NCI-H2227 treated with DMSO at 0.1 percent for 48 hours (cell line): ENCODE measurements at regions not wholly inside any gene's neighbourhood (a gene's known extent, or its start where the extent isn't known, plus 50 kb on each side); places are given as distances from the start of the nearest gene placed in this dataset.

Experiments used
- DNase-seq: peaks from one replicate; lab custom pipeline; 2025; lab: John Stamatoyannopoulos, UW

GRCh38 chr2:129142465-129142864, 823.8 kb upstream of the HS6ST1 start:
- DNase-seq, result no peak

DNA sequence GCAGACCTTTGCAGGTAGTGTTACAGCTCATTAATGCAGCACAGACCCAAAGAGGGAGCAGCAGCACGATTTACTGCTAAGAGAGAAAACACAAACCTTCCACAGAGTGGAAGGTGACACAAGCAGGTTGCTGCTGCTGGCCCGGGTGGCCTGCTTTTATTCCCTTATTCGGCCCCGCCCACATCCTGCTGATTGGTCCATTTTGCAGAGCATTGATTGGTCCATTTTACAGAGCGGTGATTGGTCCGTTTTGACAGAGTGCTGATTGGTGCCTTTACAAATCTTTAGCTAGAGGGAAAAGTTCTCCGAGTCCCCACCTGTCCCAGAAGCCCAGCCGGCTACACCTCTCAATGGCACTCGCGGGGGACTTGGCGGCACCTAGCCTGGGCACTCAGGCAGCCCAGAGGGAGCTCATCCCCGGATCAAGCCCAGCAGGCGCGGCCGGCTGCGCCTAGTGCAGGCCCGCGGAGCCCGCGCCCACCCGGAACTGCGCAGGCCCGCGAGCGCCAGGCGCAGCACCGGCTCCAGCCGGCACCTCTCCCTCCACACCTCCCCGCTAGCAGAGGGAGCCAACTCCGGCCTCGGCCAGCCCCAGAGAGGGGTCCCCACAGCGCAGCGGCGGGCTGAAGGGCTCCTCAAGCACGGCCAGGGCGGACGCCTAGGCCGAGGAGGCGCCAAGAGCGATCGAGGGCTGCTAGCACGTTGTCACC, 825.6 kb upstream of the HS6ST1 start:
- DNase-seq, result no peak

- no peak for DNase-seq
These were observed 827.0 kb upstream of the RAB6C start for GRCh38 chr2:129152514-129152913.

- no peak for DNase-seq
These were observed 818.6 kb upstream of the RAB6C start for GRCh38 chr2:129160879-129161278.

DNA sequence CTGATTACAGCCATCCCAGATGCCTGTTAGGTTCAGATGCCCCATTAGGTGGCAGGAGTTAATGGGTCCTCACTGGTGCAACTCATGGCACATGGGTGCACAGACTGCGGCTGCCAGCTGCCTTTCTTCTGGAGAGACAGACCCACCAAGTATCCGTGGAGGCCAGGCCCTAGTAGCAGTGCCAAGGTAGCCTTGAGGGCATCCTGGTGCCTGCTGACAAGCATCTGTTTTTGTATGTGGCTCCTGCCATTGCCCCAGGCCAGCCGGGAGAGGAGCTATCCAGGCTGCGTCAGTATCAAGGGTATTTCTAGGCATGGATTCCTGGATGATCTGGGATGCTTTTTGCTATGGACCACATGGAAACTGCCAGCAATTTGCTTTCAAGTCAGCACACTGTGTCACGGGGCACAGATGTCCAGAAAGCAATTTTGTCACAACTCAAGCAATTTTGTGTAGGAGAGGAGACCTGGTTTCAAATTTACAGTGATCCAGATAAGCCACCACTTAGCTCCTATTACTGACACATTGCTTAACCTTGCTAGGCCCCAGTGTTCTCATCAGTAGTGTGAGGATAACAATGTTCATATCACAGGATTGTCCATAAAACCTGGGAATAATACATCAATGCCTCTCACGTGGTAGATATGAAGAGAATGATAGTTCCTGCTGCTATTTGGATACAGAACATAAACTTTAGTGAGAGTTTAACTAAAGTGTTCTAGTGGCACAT, 815.1 kb upstream of the RAB6C start:
- DNase-seq, result no peak

DNA sequence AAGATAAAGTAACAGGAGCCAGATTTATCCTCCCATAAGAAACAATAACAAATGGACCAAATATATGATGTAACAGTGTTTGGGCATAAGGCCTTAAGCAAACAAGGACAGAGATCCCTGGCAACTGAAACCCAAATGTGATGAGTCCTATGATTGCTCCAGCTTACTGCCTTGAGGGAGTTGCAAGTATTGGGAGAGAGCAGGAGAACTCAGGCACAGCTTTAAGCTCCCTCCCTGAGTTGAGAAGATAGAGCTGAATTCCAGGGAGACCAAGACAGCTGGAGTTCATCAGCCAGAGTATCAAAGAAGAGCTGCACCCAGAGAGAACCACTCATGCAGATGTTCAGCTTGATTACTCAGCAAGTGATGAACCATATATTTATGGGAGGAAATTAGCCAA, 814.5 kb upstream of the RAB6C start:
- DNase-seq, result no peak

GRCh38 chr2:129167456-129167855, 812.0 kb upstream of the RAB6C start:
- no peak for DNase-seq

- DNase-seq, result no peak
These were observed 808.9 kb upstream of the RAB6C start for GRCh38 chr2:129170570-129170969.

GRCh38 chr2:129174143-129174542, 805.3 kb upstream of the RAB6C start:
- no peak for DNase-seq

GRCh38 chr2:129175051-129175450, 804.4 kb upstream of the RAB6C start:
- no peak for DNase-seq

DNA sequence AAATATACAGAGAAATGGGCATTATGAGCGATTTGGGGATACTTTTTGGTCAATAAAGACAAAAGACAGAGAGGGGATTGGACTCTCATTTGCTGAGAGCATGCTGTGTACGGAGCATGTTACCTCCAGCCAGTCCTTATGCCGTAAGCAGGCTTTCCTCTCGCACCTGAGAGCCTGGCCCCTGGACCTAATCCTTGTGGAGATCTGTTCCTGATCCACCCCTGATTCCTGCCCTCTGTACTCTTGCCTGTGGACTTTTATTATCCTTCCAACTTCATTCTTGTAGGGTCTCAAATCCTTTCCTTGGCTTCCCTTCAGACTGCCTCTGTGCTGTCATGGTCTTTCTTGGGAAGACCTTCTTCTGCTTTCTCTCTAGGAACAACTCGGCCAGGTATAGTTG, 803.1 kb upstream of the RAB6C start:
- no peak for DNase-seq

DNA sequence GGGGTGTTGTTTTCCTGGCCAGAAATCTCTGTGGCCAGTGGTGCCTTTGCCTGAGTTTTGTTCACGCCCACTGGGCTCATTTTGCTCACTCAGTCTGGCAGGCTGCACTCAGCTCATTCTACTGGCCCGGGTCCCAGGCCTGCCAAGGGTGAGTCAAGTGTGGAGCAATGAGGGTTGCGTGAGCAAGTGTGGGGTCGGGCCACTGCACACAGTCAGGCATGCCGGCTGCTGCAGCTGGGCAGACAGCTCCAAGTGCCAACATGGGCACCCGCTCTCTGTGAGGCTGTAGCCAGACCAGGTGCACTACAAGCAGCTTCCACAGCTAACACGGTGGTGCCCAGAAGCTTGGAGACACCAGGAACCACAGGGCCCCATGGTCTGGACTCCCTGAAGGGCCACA, 801.1 kb upstream of the RAB6C start:
- DNase-seq, result no peak

- DNase-seq, result no peak
These were observed 800.3 kb upstream of the RAB6C start for GRCh38 chr2:129179199-129179598.

- no peak for DNase-seq
These were observed 799.2 kb upstream of the RAB6C start for GRCh38 chr2:129180124-129180716.

DNA sequence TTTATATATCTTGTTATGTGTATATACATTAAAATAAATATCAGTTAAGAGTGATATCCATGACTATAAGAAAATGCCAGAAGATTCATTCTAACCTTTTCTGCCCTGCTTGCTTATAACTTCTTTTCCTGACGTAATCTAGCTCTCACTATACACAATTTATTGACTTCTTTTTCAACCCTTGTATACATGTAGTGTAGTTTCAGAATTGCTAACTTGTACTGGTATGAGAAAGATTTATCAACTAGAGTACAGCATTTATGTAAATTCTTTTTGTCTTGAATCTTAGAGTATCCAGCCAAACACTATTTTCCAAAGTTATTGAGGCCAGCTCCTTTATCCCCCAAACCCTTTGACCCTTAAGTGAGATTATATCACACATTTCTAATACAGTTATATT, 798.0 kb upstream of the RAB6C start:
- DNase-seq, result no peak

- DNase-seq, result no peak
These were observed 797.5 kb upstream of the RAB6C start for GRCh38 chr2:129181963-129182362.

DNA sequence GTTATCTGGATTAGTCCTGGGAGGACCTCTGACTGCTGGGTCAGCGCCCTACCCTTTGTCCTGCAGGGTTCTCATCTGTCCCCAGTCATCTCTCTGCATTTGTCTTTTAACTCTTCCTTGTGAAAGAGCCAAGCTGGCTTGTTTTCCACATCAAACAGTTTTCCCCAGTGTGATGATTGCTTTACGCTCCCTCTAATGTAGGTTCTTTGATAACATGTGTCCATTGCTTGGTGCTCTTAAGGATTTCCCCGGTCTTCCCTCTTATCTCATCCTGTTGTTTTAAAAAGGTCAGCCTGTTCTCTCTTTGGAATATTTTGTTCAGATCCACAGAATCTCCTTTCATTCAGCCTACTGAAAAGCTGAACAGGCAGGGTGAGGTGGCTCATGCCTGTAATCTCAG, 792.1 kb upstream of the RAB6C start:
- DNase-seq, result no peak

GRCh38 chr2:129188451-129188850, 791.0 kb upstream of the RAB6C start:
- DNase-seq, result no peak

GRCh38 chr2:129189617-129190319, 789.7 kb upstream of the RAB6C start:
- DNase-seq, result no peak

DNA sequence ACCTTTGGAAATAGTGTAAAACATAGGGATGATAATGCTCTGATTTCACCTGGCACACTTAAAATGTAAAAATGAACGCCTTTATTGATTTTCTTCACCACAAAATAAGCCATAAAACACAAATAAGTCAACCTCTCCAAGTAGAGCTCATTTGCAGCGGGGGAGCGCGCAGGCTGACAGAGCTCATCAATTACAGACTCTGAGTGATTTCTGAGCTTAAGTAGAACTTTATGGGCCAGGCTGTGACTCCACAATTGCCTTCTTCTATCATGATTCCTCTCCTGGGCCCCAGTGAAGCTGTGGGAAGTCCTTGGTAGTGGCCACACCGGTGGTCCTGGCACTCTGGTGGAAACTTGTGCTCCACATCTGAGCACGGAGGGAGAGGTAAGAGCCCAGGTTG, 789.0 kb upstream of the RAB6C start:
- no peak for DNase-seq

- no peak for DNase-seq
These were observed 787.9 kb upstream of the RAB6C start for GRCh38 chr2:129191530-129191929.

DNA sequence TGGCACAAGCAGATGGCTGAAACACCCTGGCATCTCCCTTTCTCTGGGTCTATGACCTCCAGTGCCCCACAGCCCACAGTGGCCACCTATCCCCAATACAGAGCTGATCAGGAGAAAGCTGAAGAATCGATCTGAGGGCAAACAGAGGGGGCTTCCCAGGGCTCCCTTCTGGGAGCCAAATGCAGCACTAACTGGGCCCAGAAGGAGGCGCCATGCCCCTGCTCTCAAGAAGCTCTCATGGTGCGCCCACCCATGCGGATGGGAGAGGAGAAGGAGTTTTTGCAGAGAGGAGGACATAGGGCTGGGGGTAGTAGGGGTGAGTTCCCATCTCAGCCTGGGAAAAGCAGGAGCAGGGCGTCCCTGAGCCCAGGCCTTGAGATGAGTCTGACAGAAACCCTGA, 787.3 kb upstream of the RAB6C start:
- DNase-seq, result no peak

DNA sequence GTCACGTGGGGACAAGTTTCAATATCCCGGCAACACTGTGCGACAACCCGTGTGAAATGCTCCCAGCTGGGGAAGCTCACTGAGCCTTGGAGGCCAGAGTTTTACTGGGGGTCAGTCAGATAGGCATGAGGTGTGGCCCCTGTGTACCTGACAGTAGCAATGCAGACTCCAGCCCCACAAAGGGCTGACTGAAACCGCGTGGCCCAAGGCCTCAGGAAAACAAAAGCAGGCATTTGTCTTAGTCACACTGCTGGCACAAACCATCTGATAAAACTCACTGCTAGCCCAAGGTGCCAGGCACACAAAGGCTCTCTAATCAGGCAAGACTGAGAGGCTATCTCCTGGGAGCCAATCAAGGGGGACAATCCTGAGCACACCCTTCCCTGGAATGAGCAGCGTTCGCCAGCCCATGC, 786.6 kb upstream of the RAB6C start:
- DNase-seq, result no peak
